ENCODE measurements at regions not wholly inside any gene's neighbourhood (a gene's known extent, or its start where the extent isn't known, plus 50 kb on each side); places are given as distances from the start of the nearest gene placed in this dataset.

GRCh38 chr9:13646500-13647021 is 367.1 kb upstream of the MPDZ start:
- no peak for DNase-seq (ENCODE audit: low read depth)

DNA sequence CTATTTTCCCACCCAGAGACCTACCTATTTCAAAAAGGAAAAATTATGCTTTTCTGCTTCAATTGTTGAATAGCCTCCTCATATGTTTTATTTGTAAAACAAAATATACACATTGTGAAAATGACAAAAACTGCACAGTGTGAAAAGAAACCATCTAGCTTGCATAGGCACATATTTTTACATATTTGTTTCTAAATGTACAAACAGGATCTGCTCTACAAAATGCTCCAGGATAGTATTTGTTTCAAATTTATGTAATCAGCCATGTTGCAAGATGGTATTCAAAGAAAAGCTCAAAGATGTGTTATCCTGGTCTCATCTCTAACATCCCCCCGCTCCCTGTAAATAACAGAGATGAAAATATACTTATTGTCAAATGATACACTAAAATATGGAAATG is 366.1 kb upstream of the MPDZ start:
- DNase-seq (ENCODE audit: low read depth) = no peak

DNA sequence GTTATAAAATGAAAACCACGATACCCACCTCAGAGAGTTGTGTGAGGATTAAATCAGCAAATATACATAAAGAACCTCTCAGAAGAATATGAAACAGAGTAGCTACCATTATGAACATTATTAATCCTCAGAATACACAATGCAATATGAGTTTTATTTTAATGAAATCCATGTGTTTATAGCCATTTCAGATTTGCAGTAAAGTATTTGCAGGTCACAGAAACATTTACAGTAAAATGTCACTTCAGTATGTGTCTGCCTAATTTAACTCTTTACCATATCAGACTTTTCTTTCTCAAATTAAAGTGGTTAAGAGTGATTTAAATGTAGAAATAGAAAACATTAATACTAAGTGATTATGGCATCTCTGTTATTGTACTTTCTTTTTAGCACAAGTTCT is 365.2 kb upstream of the MPDZ start:
- no peak for DNase-seq (ENCODE audit: low read depth)

- no peak for DNase-seq (ENCODE audit: low read depth)
Observed at GRCh38 chr9:13642646-13643045, 363.2 kb upstream of the MPDZ start.

DNA sequence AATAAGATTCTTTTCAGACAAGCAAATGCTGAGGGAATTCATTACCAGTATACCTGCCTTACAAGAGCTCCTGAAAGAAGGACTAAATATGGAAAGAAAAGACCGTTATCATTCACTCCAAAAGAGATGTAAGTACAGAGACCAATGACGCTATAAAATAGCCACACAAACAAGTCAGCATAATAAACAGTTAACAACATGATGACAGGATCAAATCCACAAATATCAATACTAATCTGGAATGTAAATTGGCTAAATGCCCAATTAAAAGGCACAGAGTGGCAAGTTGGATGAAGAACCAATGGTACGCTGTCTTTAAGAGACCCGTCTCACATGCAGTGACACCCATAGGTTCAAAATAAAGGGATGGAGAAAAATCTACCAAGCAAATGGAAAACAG is 349.6 kb upstream of the MPDZ start:
- DNase-seq (ENCODE audit: low read depth) = no peak

- no peak for DNase-seq (ENCODE audit: low read depth)
Observed at GRCh38 chr9:13628526-13628925, 349.0 kb upstream of the MPDZ start.

- DNase-seq (ENCODE audit: low read depth) = no peak
Observed at GRCh38 chr9:13627502-13627901, 348.0 kb upstream of the MPDZ start.

GRCh38 chr9:13627071-13627470 is 347.6 kb upstream of the MPDZ start:
- no peak for DNase-seq (ENCODE audit: low read depth)

- no peak for DNase-seq (ENCODE audit: low read depth)
Observed at GRCh38 chr9:13626601-13627000, 347.1 kb upstream of the MPDZ start.

DNA sequence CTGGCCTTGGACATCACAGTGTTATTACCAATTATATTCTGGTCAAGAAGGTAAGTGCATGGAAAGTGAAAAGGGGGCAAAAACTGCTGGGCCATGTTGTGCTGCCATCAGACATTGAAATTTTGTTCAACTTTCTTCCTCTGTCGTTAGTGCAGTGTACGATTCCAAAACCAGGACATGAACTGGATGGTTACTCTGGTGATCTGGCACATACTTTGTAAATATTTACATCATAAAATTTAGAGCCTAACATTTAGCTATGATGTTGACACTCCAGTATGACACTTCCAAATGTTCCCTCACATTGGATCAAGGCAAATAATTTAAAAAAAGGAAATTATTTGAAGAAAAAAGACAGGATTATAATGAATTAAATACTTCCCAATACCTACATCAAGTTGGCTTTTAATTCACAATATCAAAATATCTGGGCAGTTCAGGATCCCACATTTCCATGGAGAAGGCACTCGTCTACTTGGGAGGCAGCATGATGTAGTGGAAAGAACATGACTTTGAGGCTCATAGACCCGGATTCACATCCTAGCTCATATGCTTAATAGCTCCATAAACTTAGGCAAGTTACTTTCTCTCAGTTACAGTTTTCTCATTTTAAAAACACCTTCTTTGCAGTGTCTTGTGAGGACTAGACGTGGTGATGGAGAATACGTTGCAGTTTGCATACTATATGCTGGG is 342.5 kb upstream of the MPDZ start:
- no peak for DNase-seq (ENCODE audit: low read depth)

DNA sequence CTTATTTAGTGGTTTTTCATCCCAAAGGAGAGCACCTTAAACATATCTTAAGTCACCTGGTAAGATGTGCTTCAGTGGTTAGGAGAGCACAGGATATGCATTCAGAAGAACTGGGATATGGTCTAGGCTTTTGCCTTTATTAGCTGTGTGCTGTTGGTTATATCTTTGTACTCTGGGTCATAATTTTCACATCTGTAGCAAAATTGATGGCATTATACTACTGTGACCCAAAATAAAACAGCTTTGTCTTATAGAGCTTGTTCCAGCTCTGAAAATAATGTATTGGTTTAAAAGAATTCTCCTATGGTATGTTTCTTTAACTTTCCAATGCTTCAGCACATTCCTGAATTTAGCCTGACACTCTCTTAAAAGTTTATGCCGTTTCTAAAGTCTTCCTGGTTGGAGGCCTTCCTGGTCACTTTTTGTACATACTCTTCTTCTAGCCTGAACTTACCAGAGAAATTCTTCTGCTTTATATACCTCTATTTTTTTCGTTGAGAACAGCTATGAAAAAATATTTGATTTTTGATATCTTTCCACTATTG is 337.1 kb upstream of the MPDZ start:
- DNase-seq (ENCODE audit: low read depth) = no peak

DNA sequence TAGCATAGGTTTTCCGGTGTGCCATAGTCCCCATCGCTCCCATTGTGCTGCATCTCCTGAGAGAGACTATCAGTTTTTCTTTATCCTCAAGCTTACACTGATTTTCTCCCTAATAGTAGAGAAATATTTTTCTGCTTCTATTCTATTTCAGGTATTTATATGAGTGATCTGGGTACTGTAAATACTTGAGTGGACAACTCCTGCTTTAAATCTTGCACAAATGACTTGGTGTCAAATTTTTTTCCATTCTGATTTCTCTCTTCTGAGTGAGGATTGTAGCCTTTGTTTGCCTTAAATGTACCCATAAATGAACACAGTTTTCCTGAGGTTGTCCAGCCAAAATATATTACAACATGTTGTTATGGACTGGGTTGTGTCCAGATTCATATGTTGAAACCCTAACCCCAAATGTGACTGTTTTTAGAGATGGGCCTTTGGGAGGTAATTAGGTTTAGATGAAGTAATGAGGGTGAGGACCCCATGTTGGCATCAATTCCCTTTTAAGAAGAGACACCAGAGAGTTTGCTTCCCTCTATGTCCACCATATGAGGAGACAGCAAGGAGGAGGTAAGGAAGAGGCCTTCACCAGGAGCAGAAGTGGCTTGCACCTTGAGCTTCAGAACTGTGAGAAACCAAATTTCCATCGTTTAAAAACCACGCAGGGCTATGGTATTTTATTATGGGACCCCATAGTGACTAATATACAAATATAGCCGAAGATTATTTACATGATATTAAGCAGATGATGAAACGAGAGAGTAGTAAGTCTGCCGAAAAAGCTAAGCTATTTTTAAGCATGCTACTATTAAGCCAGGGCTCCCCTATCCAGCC is 336.4 kb upstream of the MPDZ start:
- DNase-seq (ENCODE audit: low read depth) = no peak

GRCh38 chr9:13614060-13614459 is 334.6 kb upstream of the MPDZ start:
- no peak for DNase-seq (ENCODE audit: low read depth)

DNA sequence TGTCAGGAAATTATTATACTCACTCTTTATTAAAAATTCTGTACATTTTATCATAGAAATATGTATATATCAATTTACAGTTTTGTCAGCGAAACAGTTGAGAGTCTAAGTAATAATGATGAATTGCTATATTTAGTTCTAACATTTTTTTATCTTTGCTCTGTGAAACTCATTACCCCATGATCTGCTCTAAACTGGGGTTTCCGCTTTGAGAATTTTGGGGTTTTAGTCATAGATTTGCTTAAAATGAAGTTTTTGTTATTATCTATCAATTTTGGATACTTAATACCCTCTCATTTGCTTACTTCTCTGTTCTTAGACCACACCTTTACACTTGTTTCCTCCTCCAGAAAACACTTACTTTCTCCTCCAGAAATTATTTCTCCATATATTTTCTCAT is 333.8 kb upstream of the MPDZ start:
- no peak for DNase-seq (ENCODE audit: low read depth)

GRCh38 chr9:13608451-13608850 is 329.0 kb upstream of the MPDZ start:
- no peak for DNase-seq (ENCODE audit: low read depth)

- DNase-seq (ENCODE audit: low read depth) = no peak
Observed at GRCh38 chr9:13607481-13608441, 328.3 kb upstream of the MPDZ start.

- DNase-seq (ENCODE audit: low read depth) = no peak
Observed at GRCh38 chr9:13606586-13606985, 327.1 kb upstream of the MPDZ start.

GRCh38 chr9:13603921-13604320 is 324.4 kb upstream of the MPDZ start:
- no peak for DNase-seq (ENCODE audit: low read depth)

DNA sequence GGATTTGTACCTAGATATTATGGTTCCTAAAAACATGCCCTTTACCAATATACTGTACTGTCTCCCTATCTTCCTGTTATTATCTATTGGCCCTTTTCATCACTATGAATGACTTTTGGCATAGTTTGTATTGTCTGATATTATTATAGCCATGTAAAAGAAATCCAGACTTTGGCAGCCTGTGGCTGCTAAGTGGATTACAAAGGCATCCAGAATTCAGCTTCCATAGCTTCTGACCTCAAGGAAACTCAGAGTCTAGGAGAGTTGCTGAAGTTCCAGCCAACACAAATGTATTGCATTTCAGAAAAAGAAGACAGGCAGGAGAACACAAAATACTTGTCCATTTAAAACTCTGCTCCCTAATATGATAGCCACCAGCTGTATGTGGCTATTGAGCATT is 319.2 kb upstream of the MPDZ start:
- no peak for DNase-seq (ENCODE audit: low read depth)

DNA sequence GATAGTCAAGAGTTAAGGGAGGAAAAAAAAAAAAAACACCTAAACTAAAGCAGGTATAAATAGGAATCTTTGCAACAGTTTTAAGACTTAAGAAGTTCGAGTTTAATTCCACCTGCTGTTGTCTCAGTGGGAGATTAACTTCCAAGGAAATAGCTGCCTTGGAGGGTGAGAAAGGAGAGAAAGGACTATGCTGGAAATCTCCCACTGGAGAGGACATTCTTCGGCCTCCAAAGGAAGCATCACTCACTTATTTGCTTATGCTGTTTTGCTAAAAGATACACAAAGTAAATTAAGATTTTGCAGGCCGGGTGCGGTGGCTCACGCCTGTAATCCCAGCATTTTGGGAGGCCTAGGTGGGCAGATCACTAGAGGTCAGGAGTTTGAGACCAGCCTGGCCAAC is 317.9 kb upstream of the MPDZ start:
- no peak for DNase-seq (ENCODE audit: low read depth)

DNA sequence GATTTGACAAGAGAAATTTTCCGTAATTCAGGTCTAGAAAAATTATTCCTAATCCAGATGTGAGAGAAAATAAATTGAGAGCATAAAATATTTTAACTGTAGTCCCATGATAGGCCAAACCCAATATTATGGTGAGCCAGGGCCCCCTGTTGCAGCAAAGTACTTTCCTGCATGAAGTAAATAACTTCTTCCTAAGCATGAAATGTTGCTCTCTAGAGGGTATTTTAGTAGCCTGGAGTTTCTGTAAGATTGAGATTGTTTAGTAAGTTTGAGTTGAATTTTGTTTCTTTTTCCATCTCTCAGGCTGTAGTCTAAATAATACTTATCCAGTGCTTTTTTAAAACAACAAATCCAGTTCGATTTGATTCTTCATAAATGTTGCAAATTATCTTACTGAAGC is 317.5 kb upstream of the MPDZ start:
- no peak for DNase-seq (ENCODE audit: low read depth)

GRCh38 chr9:13596383-13596970 is 317.0 kb upstream of the MPDZ start:
- no peak for DNase-seq (ENCODE audit: low read depth)

Data from non-pigmented ciliary epithelial cell (primary cell).